Neural progenitor cell (in vitro differentiated cells): ENCODE measurements at regions not wholly inside any gene's neighbourhood (a gene's known extent, or its start where the extent isn't known, plus 50 kb on each side); places are given as distances from the start of the nearest gene placed in this dataset.
"Not testable (repeated sequence)": the region's sequence is repeated elsewhere in the genome, so short reads cannot be mapped to it uniquely, and the experiment has no call there.

Source experiments
- DNase-seq: peaks from one replicate; pipeline ENCODE4 v3.0.0-alpha.2; 2016; ENCODE audit warnings: low spot score
- H2AFZ ChIP-seq: fragments of 200-600 bp; sonication (generic); replicated peaks from 2 replicates; pipeline ENCODE4 v1.6.1; 2016; ENCODE audit warnings: antibody characterized with exemption
- H3F3A ChIP-seq: fragments of 200-600 bp; sonication (generic); 2 replicates; pipeline ENCODE4 v1.6.1; 2016; ENCODE audit warnings: antibody characterized with exemption, low read depth
- H3K27ac ChIP-seq: fragments of 200-600 bp; sonication (generic); 2 replicates; pipeline ENCODE4 v1.5.1; 2016; ENCODE audit warnings: mild to moderate bottlenecking
- H3K27me3 ChIP-seq: fragments of 200-600 bp; sonication (generic); 2 replicates; pipeline ENCODE4 v1.6.1; 2016; ENCODE audit warnings: mild to moderate bottlenecking, moderate library complexity
- H3K36me3 ChIP-seq: fragments of 200-600 bp; sonication (generic); 2 replicates; pipeline ENCODE4 v1.5.1; 2016
- H3K4me1 ChIP-seq: fragments of 200-600 bp; sonication (generic); 2 replicates; pipeline ENCODE4 v1.6.1; 2016; ENCODE audit warnings: mixed run types
- H3K4me2 ChIP-seq: fragments of 200-600 bp; sonication (generic); 2 replicates; pipeline ENCODE4 v1.6.1; 2016
- H3K4me3 ChIP-seq: fragments of 200-600 bp; sonication (generic); 2 replicates; pipeline ENCODE4 v1.5.1; 2016
- H3K79me2 ChIP-seq: fragments of 200-600 bp; sonication (generic); 2 replicates; pipeline ENCODE4 v1.6.1; 2016; ENCODE audit warnings: low read depth
- H3K9ac ChIP-seq: fragments of 200-600 bp; sonication (generic); 2 replicates; pipeline ENCODE4 v1.6.1; 2016
- H3K9me3 ChIP-seq: fragments of 200-600 bp; sonication (generic); 2 replicates; pipeline ENCODE4 v1.5.1; 2016; ENCODE audit warnings: low read depth
- H4K20me1 ChIP-seq: fragments of 200-600 bp; sonication (generic); 2 replicates; pipeline ENCODE4 v1.6.1; 2016; ENCODE audit warnings: low read depth
- H3K27ac Mint-ChIP-seq: 3 replicates; pipeline ENCODE4 v1.8.0; 2021; ENCODE audit warnings: mixed read lengths
- H3K27me3 Mint-ChIP-seq: 2 replicates; pipeline ENCODE4 v1.8.0; 2022; ENCODE audit warnings: low read depth, mild to moderate bottlenecking, inconsistent platforms, moderate library complexity, mixed read lengths; ENCODE audit not compliant: insufficient read depth
- H3K36me3 Mint-ChIP-seq: 3 replicates; pipeline ENCODE4 v1.8.0; 2021; ENCODE audit warnings: mixed read lengths
- H3K4me1 Mint-ChIP-seq: 3 replicates; pipeline ENCODE4 v1.8.0; 2021; ENCODE audit warnings: mixed read lengths
- H3K4me3 Mint-ChIP-seq: 3 replicates; pipeline ENCODE4 v1.8.0; 2021; ENCODE audit warnings: mild to moderate bottlenecking, moderate library complexity, mixed read lengths
- H3K9me3 Mint-ChIP-seq: 3 replicates; pipeline ENCODE4 v1.8.0; 2020; ENCODE audit warnings: mixed read lengths
- CTCF ChIP-seq: fragments of 200-600 bp; sonication (generic); IDR thresholded peaks from 2 replicates; pipeline ENCODE4 v1.5.1; 2017; ENCODE audit warnings: antibody characterized with exemption, mild to moderate bottlenecking
- EZH2 ChIP-seq: fragments of 200-600 bp; sonication (generic); IDR thresholded peaks from 2 replicates; pipeline ENCODE4 v1.6.1; 2017; ENCODE audit warnings: antibody characterized with exemption, mild to moderate bottlenecking, moderate library complexity
- EZH2phosphoT487 ChIP-seq: fragments of 200-600 bp; sonication (generic); IDR thresholded peaks from 2 replicates; pipeline ENCODE4 v1.6.1; 2017; ENCODE audit warnings: antibody characterized with exemption

- H3K9ac ChIP-seq = no peak overlapping the region
- H3K4me1 Mint-ChIP-seq = peaks cover 3% of the 10 kb centered on the region
- H3K79me2 ChIP-seq = no peaks in the 10 kb centered on the region
- H3K4me3 ChIP-seq = no peak overlapping the region
- peaks cover 14% of the 10 kb centered on the region for H3K27me3 Mint-ChIP-seq
- no peaks in the 10 kb centered on the region for H3K36me3 ChIP-seq
- no peak for DNase-seq
- H3K27ac ChIP-seq = no peak overlapping the region
- H4K20me1 ChIP-seq = no peaks in the 10 kb centered on the region
- H3K9me3 Mint-ChIP-seq = no peaks in the 10 kb centered on the region
- no peaks in the 10 kb centered on the region for H3K36me3 Mint-ChIP-seq
- H3K9me3 ChIP-seq = no peaks in the 10 kb centered on the region
- TF ChIP-seq EZH2 = no peak
- no peak for TF ChIP-seq EZH2phosphoT487
- TF ChIP-seq CTCF = no peak
- no peaks in the 10 kb centered on the region for H3F3A ChIP-seq
- no peak overlapping the region for H3K4me3 Mint-ChIP-seq
- H3K4me1 ChIP-seq = no peaks in the 10 kb centered on the region
- no peaks in the 10 kb centered on the region for H3K27me3 ChIP-seq
- H2AFZ ChIP-seq = no peak overlapping the region
- H3K4me2 ChIP-seq = no peak overlapping the region
- H3K27ac Mint-ChIP-seq = no peak overlapping the region
Measured at GRCh38 chr7:69440976-69441375, 157.3 kb upstream of the AUTS2 start.

- Histone ChIP-seq H3F3A (no peaks in the 10 kb centered on the region), H3K4me1 (no peaks in the 10 kb centered on the region), H4K20me1 (no peaks in the 10 kb centered on the region), H3K79me2 (no peaks in the 10 kb centered on the region), H3K4me3 (no peak overlapping the region), H3K27ac (no peak overlapping the region), H3K27me3 (peaks cover 6% of the 10 kb centered on the region), H3K9me3 (no peaks in the 10 kb centered on the region), H3K4me2 (no peak overlapping the region), H2AFZ (no peak overlapping the region), H3K9ac (no peak overlapping the region), H3K36me3 (no peaks in the 10 kb centered on the region)
- H3K9me3 Mint-ChIP-seq = no peaks in the 10 kb centered on the region
- no peak overlapping the region for H3K4me3 Mint-ChIP-seq
- H3K27ac Mint-ChIP-seq = no peak overlapping the region
- TF ChIP-seq EZH2phosphoT487 (no peak), EZH2 (no peak), CTCF (no peak)
- peaks cover 4% of the 10 kb centered on the region for H3K4me1 Mint-ChIP-seq
- H3K27me3 Mint-ChIP-seq = peaks cover 14% of the 10 kb centered on the region
- no peak for DNase-seq
- H3K36me3 Mint-ChIP-seq = no peaks in the 10 kb centered on the region
Measured at GRCh38 chr7:69443136-69443535, 155.1 kb upstream of the AUTS2 start.

GRCh38 chr7:69445541-69445940 lies 152.7 kb upstream of the AUTS2 start:
- TF ChIP-seq CTCF (no peak), EZH2 (no peak), EZH2phosphoT487 (no peak)
- Mint-ChIP-seq H3K4me1 (peaks cover 4% of the 10 kb centered on the region), H3K4me3 (no peak overlapping the region), H3K27ac (no peak overlapping the region), H3K27me3 (peaks cover 12% of the 10 kb centered on the region), H3K36me3 (no peaks in the 10 kb centered on the region), H3K9me3 (no peaks in the 10 kb centered on the region)
- no peak for DNase-seq
- H3K4me3 ChIP-seq = no peak overlapping the region
- H2AFZ ChIP-seq = no peak overlapping the region
- H3K27ac ChIP-seq = no peak overlapping the region
- no peaks in the 10 kb centered on the region for H3K9me3 ChIP-seq
- H3K79me2 ChIP-seq = no peaks in the 10 kb centered on the region
- H4K20me1 ChIP-seq = no peaks in the 10 kb centered on the region
- no peaks in the 10 kb centered on the region for H3K36me3 ChIP-seq
- no peak overlapping the region for H3K4me2 ChIP-seq
- H3K27me3 ChIP-seq = peaks cover 29% of the 10 kb centered on the region
- H3K4me1 ChIP-seq = peaks cover 10% of the 10 kb centered on the region
- H3F3A ChIP-seq = peaks cover 10% of the 10 kb centered on the region
- H3K9ac ChIP-seq = no peak overlapping the region

- not testable (repeated sequence) for H3K36me3 ChIP-seq, H3K79me2 ChIP-seq, H3K36me3 Mint-ChIP-seq, H2AFZ ChIP-seq, H3K9ac ChIP-seq, H3K9me3 ChIP-seq, H3K27ac Mint-ChIP-seq, H3K9me3 Mint-ChIP-seq, DNase-seq, H3K4me1 ChIP-seq, H3K4me1 Mint-ChIP-seq, H4K20me1 ChIP-seq, H3K27ac ChIP-seq, H3K4me2 ChIP-seq, H3K4me3 ChIP-seq, H3K4me3 Mint-ChIP-seq
- Histone ChIP-seq H3F3A (peaks cover 10% of the 10 kb centered on the region), H3K27me3 (peaks cover 34% of the 10 kb centered on the region)
- peaks cover 12% of the 10 kb centered on the region for H3K27me3 Mint-ChIP-seq
Measured at GRCh38 chr7:69446213-69446612, 152.1 kb upstream of the AUTS2 start.
